PC-3 (cell line): ENCODE measurements at regions not wholly inside any gene's neighbourhood (a gene's known extent, or its start where the extent isn't known, plus 50 kb on each side); places are given as distances from the start of the nearest gene placed in this dataset.

ENCODE experiments used
- ATAC-seq: fragments of 200-7000 bp; cut with Tn5 transposase; 2 replicates; pipeline ENCODE4 v1.9.1; 2020; ENCODE audit warnings: mild to moderate bottlenecking, moderate library complexity
- BruUV-seq: library from RNA; stranded (reverse); fragments of 400-500 nt; replicated peaks from 2 replicates; lab custom pipeline; 2021; lab: Mats Ljungman, UMichigan
- CTCF ChIA-PET: fragments of 300-600 bp; sonication (Branson Sonifier 250); formaldehyde crosslinking; loops from one replicate; lab custom pipeline; 2022; ENCODE audit warnings: antibody characterized with exemption; lab: Charles Lee
- POLR2A ChIA-PET: fragments of 300-600 bp; sonication (Branson Sonifier 250); formaldehyde crosslinking; loops from one replicate; lab custom pipeline; 2022; ENCODE audit warnings: antibody characterized with exemption; ENCODE audit not compliant: unreplicated experiment; lab: Charles Lee
- DNase-seq: peaks from one replicate; pipeline ENCODE4 v3.0.0-alpha.2; 2015
- H2AFZ ChIP-seq: fragments of 300-600 bp; sonication (generic); 2 replicates; pipeline ENCODE4 v1.6.0; 2016; ENCODE audit warnings: antibody characterized with exemption, low read length
- H3F3A ChIP-seq: fragments of 300-600 bp; sonication (generic); one replicate; pipeline ENCODE4 v1.6.0; 2017; ENCODE audit warnings: antibody characterized with exemption, low read length, control low read depth, mild to moderate bottlenecking; ENCODE audit not compliant: unreplicated experiment
- H3K27ac ChIP-seq: fragments of 300-600 bp; sonication (generic); 2 replicates; pipeline ENCODE4 v1.5.1; 2016; ENCODE audit warnings: mild to moderate bottlenecking, low read length
- H3K27me3 ChIP-seq: fragments of 300-600 bp; sonication (generic); 2 replicates; pipeline ENCODE4 v1.6.1; 2016; ENCODE audit warnings: low read length, mixed read lengths
- H3K36me3 ChIP-seq: fragments of 300-600 bp; sonication (generic); 2 replicates; pipeline ENCODE4 v1.6.1; 2016; ENCODE audit warnings: low read depth, mixed run types, low read length, mixed read lengths
- H3K4me1 ChIP-seq: fragments of 300-600 bp; sonication (generic); 2 replicates; pipeline ENCODE4 v1.5.1; 2016; ENCODE audit warnings: low read length; ENCODE audit not compliant: insufficient read depth
- H3K4me2 ChIP-seq: fragments of 300-600 bp; sonication (generic); 2 replicates; pipeline ENCODE4 v1.6.0; 2016; ENCODE audit warnings: low read length
- H3K4me3 ChIP-seq: fragments of 300-600 bp; sonication (generic); 2 replicates; pipeline ENCODE4 v1.5.1; 2016; ENCODE audit warnings: mild to moderate bottlenecking, low read length, mixed read lengths
- H3K79me2 ChIP-seq: fragments of 300-600 bp; sonication (generic); 2 replicates; pipeline ENCODE4 v1.6.1; 2017; ENCODE audit warnings: low read length, mixed read lengths
- H3K9ac ChIP-seq: fragments of 300-600 bp; sonication (generic); 2 replicates; pipeline ENCODE4 v1.6.0; 2016; ENCODE audit warnings: mild to moderate bottlenecking, low read length
- H3K9me2 ChIP-seq: fragments of 300-600 bp; sonication (generic); replicated peaks from 2 replicates; pipeline ENCODE4 v1.6.1; 2016; ENCODE audit warnings: mixed run types, low read length, mixed read lengths
- H3K9me3 ChIP-seq: fragments of 300-600 bp; sonication (generic); 2 replicates; pipeline ENCODE4 v1.6.1; 2016; ENCODE audit warnings: low read length, mixed read lengths
- H4K20me1 ChIP-seq: fragments of 300-600 bp; sonication (generic); 2 replicates; pipeline ENCODE4 v1.6.1; 2016; ENCODE audit warnings: low read length, mixed read lengths
- EZH2 ChIP-seq: fragments of 300-600 bp; sonication (generic); IDR thresholded peaks from one replicate; pipeline ENCODE4 v1.6.1; 2017; ENCODE audit warnings: antibody characterized with exemption, mild to moderate bottlenecking, low read length; ENCODE audit not compliant: unreplicated experiment
- EZH2phosphoT487 ChIP-seq: fragments of 300-600 bp; sonication (generic); IDR thresholded peaks from 2 replicates; pipeline ENCODE4 v1.6.1; 2018; ENCODE audit warnings: mild to moderate bottlenecking, antibody characterized with exemption, low read length, borderline replicate concordance
- intact Hi-C: fragments of 100-400 bp; cut with micrococcal nuclease; formaldehyde crosslinking; loops from 2 replicates; pipeline ENCODE4 v1.9.0; 2023
- TF ChIP-seq, protein P1 (sequence below): fragments of 300-600 bp; sonication (generic); conservative IDR thresholded peaks from 2 replicates; pipeline ENCODE4 v1.5.1; 2017; ENCODE audit warnings: antibody characterized with exemption, low read depth, mild to moderate bottlenecking, low read length

DNA sequence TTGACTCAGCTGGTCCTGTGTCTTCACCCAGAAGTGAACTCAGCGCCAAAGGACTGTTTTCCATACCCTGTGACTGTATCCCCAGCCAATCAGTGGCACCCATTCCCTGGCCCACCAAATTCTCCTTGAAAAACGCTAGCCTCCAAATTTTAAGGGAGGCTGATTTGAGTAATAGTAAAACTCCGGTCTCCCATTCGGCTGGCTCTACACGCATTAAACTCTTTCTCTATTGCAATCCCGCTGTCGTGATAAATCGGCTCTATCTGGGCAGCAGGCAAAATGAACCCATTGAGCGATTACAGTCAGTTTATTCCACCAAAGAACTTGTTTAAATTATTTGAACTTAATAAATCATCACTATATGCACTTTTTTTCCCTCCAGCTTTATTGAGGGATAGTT lies 55.9 kb upstream of the PPP1R26 start:
- no peak overlapping the region for H2AFZ ChIP-seq
- CTCF ChIA-PET, result no interaction called here
- no peaks in the 10 kb centered on the region for H3K9me2 ChIP-seq
- H3K4me3 ChIP-seq, result no peak overlapping the region
- POLR2A ChIA-PET, result no interaction called here
- H3K4me2 ChIP-seq, result no peak overlapping the region
- H4K20me1 ChIP-seq, result no peaks in the 10 kb centered on the region
- no peak for DNase-seq
- intact Hi-C loops, result no loop called here
- H3K36me3 ChIP-seq, result no peaks in the 10 kb centered on the region
- H3K9ac ChIP-seq, result no peak overlapping the region
- TF ChIP-seq, protein P1, sequence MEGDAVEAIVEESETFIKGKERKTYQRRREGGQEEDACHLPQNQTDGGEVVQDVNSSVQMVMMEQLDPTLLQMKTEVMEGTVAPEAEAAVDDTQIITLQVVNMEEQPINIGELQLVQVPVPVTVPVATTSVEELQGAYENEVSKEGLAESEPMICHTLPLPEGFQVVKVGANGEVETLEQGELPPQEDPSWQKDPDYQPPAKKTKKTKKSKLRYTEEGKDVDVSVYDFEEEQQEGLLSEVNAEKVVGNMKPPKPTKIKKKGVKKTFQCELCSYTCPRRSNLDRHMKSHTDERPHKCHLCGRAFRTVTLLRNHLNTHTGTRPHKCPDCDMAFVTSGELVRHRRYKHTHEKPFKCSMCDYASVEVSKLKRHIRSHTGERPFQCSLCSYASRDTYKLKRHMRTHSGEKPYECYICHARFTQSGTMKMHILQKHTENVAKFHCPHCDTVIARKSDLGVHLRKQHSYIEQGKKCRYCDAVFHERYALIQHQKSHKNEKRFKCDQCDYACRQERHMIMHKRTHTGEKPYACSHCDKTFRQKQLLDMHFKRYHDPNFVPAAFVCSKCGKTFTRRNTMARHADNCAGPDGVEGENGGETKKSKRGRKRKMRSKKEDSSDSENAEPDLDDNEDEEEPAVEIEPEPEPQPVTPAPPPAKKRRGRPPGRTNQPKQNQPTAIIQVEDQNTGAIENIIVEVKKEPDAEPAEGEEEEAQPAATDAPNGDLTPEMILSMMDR, result no peak
- TF ChIP-seq EZH2phosphoT487, result no peak
- no peak for TF ChIP-seq EZH2
- no TSS peak for BruUV-seq
- no peaks in the 10 kb centered on the region for H3K79me2 ChIP-seq
- H3K27ac ChIP-seq, result no peak overlapping the region
- no peaks in the 10 kb centered on the region for H3K4me1 ChIP-seq
- H3K27me3 ChIP-seq, result no peaks in the 10 kb centered on the region
- no peaks in the 10 kb centered on the region for H3K9me3 ChIP-seq
- ATAC-seq, result no peak
- H3F3A ChIP-seq, result no peaks in the 10 kb centered on the region
